ENCODE measurements at regions not wholly inside any gene's neighbourhood (a gene's known extent, or its start where the extent isn't known, plus 50 kb on each side); places are given as distances from the start of the nearest gene placed in this dataset.

- TF ChIP-seq ZNF274 (IDR thresholded peaks at IDR 0.05; ENCODE audit: borderline replicate concordance, extremely low read depth, low read length) (no peak), RNF2 (IDR thresholded peaks at IDR 0.05; ENCODE audit: borderline replicate concordance, low read depth, low read length, missing control alignments, poor library complexity, severe bottlenecking) (no peak), HDAC2 (IDR thresholded peaks at IDR 0.05; ENCODE audit: borderline replicate concordance in 1 of 2, low read depth in 2 of 2, low read length in 2 of 2) (no peak), YY1 (IDR thresholded peaks at IDR 0.05; ENCODE audit: low read depth, low read length) (no peak)
Measured at GRCh38 chr1:80064524-80064923, 1058.0 kb upstream of the ADGRL4 start (continued).

Data from H1 (cell line).